NT2/D1 (cell line): ENCODE measurements at regions not wholly inside any gene's neighbourhood (a gene's known extent, or its start where the extent isn't known, plus 50 kb on each side); places are given as distances from the start of the nearest gene placed in this dataset.

Experiments used
- DNase-seq: peaks from one replicate; pipeline ENCODE4 v3.0.0-alpha.2; 2011; ENCODE audit warnings: low read depth, low spot score
- H3K27me3 ChIP-seq: 2 replicates; pipeline ENCODE4 v1.6.0; 2011; ENCODE audit warnings: mild to moderate bottlenecking; ENCODE audit not compliant: insufficient read length, insufficient read depth
- H3K36me3 ChIP-seq: 2 replicates; pipeline ENCODE4 v1.6.1; 2011; ENCODE audit warnings: mild to moderate bottlenecking, low read length, mixed read lengths; ENCODE audit not compliant: insufficient read depth, insufficient read length
- H3K4me1 ChIP-seq: 2 replicates; pipeline ENCODE4 v1.5.1; 2011; ENCODE audit not compliant: insufficient read depth, insufficient read length
- H3K4me3 ChIP-seq: 2 replicates; pipeline ENCODE4 v1.5.1; 2011; ENCODE audit warnings: low read depth; ENCODE audit not compliant: insufficient read length
- H3K9ac ChIP-seq: 2 replicates; pipeline ENCODE4 v1.6.0; 2011; ENCODE audit warnings: low read depth; ENCODE audit not compliant: insufficient read length
- H3K9me3 ChIP-seq: 2 replicates; pipeline ENCODE4 v1.5.1; 2011; ENCODE audit warnings: mild to moderate bottlenecking, low read length; ENCODE audit not compliant: insufficient read depth
- SUZ12 ChIP-seq: IDR thresholded peaks from 2 replicates; pipeline ENCODE4 v1.6.1; 2011; ENCODE audit not compliant: insufficient read length, insufficient read depth; ENCODE audit errors: extremely low read depth
- YY1 ChIP-seq: IDR thresholded peaks from 2 replicates; pipeline ENCODE4 v1.6.1; 2011; ENCODE audit not compliant: insufficient read length, insufficient read depth
- ZNF274 ChIP-seq: IDR thresholded peaks from 2 replicates; pipeline ENCODE4 v1.6.1; 2011; ENCODE audit warnings: mild to moderate bottlenecking, low read depth, low read length

DNA sequence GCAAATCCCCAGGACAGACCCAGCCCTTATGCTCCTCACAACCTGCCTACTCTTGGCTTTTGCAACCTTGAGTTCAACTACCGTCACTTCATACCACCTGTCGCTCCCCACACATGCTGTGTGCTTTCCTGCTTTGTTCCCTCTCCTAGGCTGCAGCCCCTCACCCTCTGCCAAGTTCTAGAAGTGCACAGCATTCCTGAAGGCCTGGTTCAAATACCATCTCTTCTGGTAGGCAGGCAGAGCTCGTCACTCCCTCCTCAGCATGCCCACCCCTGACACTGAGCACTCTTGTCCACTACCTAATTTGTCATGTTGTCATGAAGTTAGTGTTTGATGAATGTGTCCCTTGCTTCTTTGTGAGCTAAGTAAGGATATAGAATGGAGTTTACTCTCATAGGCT, 129.6 kb downstream of the SEMA6D start:
- H3K4me1 ChIP-seq, result no peaks in the 10 kb centered on the region
- H3K4me3 ChIP-seq, result no peak overlapping the region
- TF ChIP-seq YY1 (no peak), SUZ12 (no peak), ZNF274 (no peak)
- no peaks in the 10 kb centered on the region for H3K36me3 ChIP-seq
- H3K27me3 ChIP-seq, result no peaks in the 10 kb centered on the region
- H3K9ac ChIP-seq, result no peak overlapping the region
- no peak for DNase-seq
- H3K9me3 ChIP-seq, result no peaks in the 10 kb centered on the region

DNA sequence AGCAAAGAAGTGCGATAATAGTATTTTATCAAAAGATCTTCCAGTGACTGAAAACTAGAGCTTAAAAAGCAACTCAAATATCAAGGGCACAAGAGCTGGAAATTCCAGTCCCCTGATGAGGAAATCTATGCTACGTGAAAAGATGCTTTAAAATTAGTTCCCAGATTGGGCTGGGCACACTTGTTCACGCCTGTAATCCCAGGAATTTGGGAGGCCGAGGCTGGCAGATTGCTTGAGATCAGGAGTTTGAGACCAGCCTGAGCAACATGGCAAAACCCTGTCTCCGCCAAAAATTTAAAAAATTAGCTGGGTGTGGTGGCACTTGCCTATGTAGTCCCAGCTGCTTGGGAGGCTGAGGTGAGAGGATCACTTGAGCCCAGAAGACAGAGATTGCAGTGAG, 138.8 kb downstream of the SEMA6D start:
- Histone ChIP-seq H3K36me3 (no peaks in the 10 kb centered on the region), H3K9ac (no peak overlapping the region), H3K4me1 (no peaks in the 10 kb centered on the region), H3K9me3 (no peaks in the 10 kb centered on the region), H3K4me3 (no peak overlapping the region), H3K27me3 (no peaks in the 10 kb centered on the region)
- DNase-seq, result no peak
- TF ChIP-seq YY1, result no peak
- TF ChIP-seq SUZ12, result no peak
- no peak for TF ChIP-seq ZNF274

DNA sequence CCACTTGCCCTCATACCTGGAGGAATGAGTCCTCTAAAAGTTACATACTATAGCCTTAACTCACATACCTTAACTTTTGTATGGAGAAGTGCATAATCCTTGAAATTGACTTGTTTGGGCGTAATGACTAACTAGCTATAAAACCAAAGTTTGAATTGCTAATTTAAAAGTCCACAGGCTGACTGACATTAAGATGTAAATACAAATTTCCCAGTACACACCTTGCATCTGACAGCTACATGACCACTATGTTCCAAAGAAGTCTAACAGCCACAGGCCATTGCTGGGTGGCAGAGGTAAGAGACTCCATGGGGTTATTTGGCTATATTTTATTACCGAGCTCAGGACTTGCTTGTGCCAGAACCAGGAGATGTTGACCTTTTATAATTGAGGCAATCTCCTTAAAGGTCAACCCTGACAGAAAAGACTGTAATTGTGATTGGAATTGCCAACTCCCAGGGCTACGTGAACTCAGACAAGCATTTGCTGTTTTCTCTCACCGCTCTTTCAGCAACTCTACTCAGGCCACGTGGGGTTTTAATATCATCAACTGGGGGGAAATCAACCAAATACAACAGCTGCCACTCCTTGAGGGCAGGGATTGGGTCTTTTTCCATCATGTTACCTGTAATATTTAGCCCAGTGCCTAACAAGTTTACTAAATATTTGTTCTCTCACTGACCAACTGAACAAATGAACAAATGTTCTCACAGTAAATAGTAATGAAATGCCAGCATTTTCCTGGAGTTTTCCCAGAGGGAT, 139.9 kb downstream of the SEMA6D start:
- DNase-seq, result no peak
- H3K36me3 ChIP-seq, result no peaks in the 10 kb centered on the region
- no peaks in the 10 kb centered on the region for H3K4me1 ChIP-seq
- no peaks in the 10 kb centered on the region for H3K9me3 ChIP-seq
- H3K27me3 ChIP-seq, result no peaks in the 10 kb centered on the region
- no peak overlapping the region for H3K9ac ChIP-seq
- TF ChIP-seq YY1, result no peak
- TF ChIP-seq ZNF274, result no peak
- TF ChIP-seq SUZ12, result no peak
- H3K4me3 ChIP-seq, result no peak overlapping the region

DNA sequence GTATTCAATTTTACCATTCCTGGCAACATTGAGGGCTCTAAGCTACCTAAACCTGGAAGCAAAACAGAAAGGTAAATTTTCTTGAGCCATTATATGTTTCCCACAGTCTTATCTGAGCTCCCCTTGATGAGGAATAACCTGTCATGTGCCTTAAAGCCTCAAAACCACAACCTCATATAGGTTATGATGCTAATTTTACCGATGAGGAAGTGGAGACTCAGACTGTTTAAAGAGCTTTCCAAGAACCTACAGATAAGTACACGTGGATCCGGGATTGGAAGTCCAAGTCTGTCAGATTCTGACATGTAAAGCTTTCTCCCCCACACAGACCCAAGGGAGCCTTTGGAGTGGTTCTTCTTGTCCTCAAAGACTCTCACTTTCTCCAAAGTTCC, 140.5 kb downstream of the SEMA6D start:
- no peak for DNase-seq

DNA sequence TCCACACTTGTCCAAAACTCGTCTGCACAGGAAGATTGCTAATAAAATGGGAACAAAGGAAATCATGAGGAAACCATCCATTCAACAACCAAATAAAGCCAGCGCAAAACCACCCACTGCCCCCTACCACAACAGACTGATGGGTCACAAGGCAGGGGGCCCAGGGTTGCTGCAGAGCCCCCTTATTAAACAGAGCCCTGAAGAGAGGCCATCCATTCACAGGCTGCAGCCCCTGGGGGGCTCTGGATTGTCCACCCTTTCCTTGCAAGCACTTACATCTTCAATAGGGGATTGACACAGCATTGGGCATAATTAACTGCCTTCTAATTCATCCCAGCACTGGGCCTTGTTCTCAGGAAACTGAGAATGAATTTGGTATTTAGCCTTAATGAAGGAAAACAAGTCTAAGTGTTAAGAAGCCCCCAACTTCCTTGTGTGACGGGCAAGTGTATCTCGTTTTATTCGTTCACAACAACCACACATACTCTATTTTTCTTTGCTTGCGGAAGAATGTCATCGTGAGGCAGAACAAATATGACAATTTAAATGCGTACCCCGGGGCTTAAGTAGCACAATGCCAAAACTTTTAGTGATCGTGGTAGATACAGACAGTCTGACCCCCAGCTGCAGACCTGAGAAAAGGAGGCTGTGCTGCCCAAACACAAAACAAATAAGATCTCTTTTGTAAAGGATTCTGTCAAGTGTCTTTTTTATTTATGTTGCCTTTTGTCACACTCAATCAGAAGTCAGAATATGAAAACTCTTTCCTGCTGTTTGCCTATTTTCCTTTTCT, 144.0 kb downstream of the SEMA6D start:
- TF ChIP-seq ZNF274, result no peak
- no peak for TF ChIP-seq SUZ12
- TF ChIP-seq YY1, result no peak
- H3K4me3 ChIP-seq, result no peak overlapping the region
- H3K4me1 ChIP-seq, result no peaks in the 10 kb centered on the region
- no peaks in the 10 kb centered on the region; the same call in 1 of the 2 replicates for H3K9me3 ChIP-seq
- H3K27me3 ChIP-seq, result no peaks in the 10 kb centered on the region
- H3K9ac ChIP-seq, result no peak overlapping the region
- H3K36me3 ChIP-seq, result no peaks in the 10 kb centered on the region
- DNase-seq, result no peak

More for the DNA sequence above, 140.5 kb downstream of the SEMA6D start:
- H3K4me1 ChIP-seq, result no peaks in the 10 kb centered on the region
- H3K9ac ChIP-seq, result no peak overlapping the region
- H3K9me3 ChIP-seq, result no peaks in the 10 kb centered on the region
- H3K4me3 ChIP-seq, result no peak overlapping the region
- TF ChIP-seq ZNF274 (no peak), SUZ12 (no peak), YY1 (no peak)
- H3K27me3 ChIP-seq, result no peaks in the 10 kb centered on the region
- H3K36me3 ChIP-seq, result no peaks in the 10 kb centered on the region

DNA sequence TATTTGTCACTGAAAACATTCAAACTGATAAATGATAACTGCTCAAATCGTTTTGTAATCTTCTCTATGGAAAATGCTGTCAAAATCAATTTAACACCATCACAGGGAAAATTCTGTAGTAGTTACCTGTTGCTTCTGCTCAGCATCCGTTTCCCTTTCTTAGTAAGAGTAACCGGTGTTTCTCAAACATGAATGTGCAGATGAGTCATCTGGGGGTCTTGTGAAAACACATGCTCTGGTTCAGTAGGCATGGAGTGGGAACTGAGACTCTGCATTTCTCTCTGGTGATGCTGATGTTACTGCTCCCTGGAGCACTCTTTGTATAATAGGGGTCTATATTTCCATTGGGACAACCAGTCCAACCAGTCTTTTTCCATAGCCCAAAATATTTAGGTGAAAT, 145.1 kb downstream of the SEMA6D start:
- H3K4me1 ChIP-seq, result no peaks in the 10 kb centered on the region
- TF ChIP-seq SUZ12, result no peak
- TF ChIP-seq ZNF274, result no peak
- TF ChIP-seq YY1, result no peak
- H3K27me3 ChIP-seq, result no peaks in the 10 kb centered on the region
- H3K9me3 ChIP-seq, result no peaks in the 10 kb centered on the region; the same call in 1 of the 2 replicates
- no peaks in the 10 kb centered on the region for H3K36me3 ChIP-seq
- no peak overlapping the region for H3K9ac ChIP-seq
- no peak overlapping the region for H3K4me3 ChIP-seq
- DNase-seq, result no peak

DNA sequence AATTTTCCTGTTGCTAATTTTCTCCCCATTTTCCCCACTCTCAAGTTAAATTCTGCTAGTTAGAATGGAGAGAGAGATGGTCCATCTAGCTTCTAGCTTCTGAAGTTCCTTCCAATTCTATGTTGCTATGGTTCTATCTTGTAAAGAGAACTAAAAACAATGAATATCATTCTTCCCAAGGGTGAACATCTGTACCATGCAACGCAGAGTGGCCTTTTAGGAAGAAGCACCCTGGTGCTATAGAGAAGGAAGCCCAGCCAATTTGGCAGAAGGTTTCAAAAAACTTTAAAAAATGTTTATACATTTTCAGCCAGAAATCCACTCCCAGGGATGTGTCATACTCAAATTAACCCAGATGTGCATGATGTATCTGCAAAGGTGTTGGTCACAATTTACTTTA, 149.1 kb downstream of the SEMA6D start:
- no peak for DNase-seq
- Histone ChIP-seq H3K27me3 (no peaks in the 10 kb centered on the region), H3K9me3 (no peaks in the 10 kb centered on the region; the same call in 1 of the 2 replicates), H3K36me3 (no peaks in the 10 kb centered on the region), H3K9ac (no peak overlapping the region), H3K4me1 (no peaks in the 10 kb centered on the region), H3K4me3 (no peak overlapping the region)
- TF ChIP-seq YY1 (no peak), ZNF274 (no peak), SUZ12 (no peak)
